Body of pancreas (tissue), 4 donors: ENCODE measurements at regions not wholly inside any gene's neighbourhood (a gene's known extent, or its start where the extent isn't known, plus 50 kb on each side); places are given as distances from the start of the nearest gene placed in this dataset.

ENCODE experiments used
- ATAC-seq: fragments of 150-250 bp; one replicate; pipeline ENCODE4 v1.9.1; 2016
- DNase-seq, 4 donors: peaks; one replicate each; pipeline ENCODE4 v3.0.0-alpha.2; 2019
- H3K27ac ChIP-seq, 4 donors: fragments of 200-600 bp; sonication (generic); 1 replicate in 3 of 4; 2 replicates in 1 of 4; pipeline versions ENCODE4 v1.5.1 to v1.6.1; 2016 to 2019; ENCODE audit warnings: mild to moderate bottlenecking in 1 of 4, mixed read lengths in 1 of 4, moderate library complexity in 1 of 4
- H3K27me3 ChIP-seq, 2 donors: fragments of 200-600 bp; sonication (generic); one replicate each; pipeline ENCODE4 v1.6.0; 2016; ENCODE audit warnings: mild to moderate bottlenecking in 1 of 2
- H3K36me3 ChIP-seq, 2 donors: fragments of 200-600 bp; sonication (generic); replicated peaks in 1 of 2; 2 replicates each; pipeline ENCODE4 v1.5.1; 2016; ENCODE audit warnings: low read depth in 2 of 2; ENCODE audit not compliant: insufficient read depth in 1 of 2
- H3K4me1 ChIP-seq: fragments of 200-600 bp; sonication (generic); one replicate; pipeline ENCODE4 v1.6.0; 2016
- H3K4me3 ChIP-seq, 2 donors: fragments of 200-600 bp; sonication (generic); 1 replicate in 1 of 2; 2 replicates in 1 of 2; pipeline ENCODE4 v1.5.1; 2016 to 2019
- H3K9me3 ChIP-seq, 3 donors: fragments of 200-600 bp; sonication (generic); 1 replicate in 2 of 3; 2 replicates in 1 of 3; pipeline ENCODE4 v1.5.1; 2016
- CTCF ChIP-seq, 7 experiments: fragments of 450-650 bp in 4 of 7; fragments of 200-600 bp in 3 of 7; sonication (generic) in 3 of 7; IDR thresholded peaks; one replicate each; pipeline ENCODE4 v1.5.1; 2016 to 2019; ENCODE audit warnings: antibody characterized with exemption in 7 of 7
- POLR2A ChIP-seq, 3 donors: fragments of 450-650 bp; IDR thresholded peaks; one replicate each; pipeline ENCODE4 v1.6.1; 2016; ENCODE audit warnings: antibody characterized with exemption in 3 of 3, mild to moderate bottlenecking in 2 of 3
- WGBS, 2 donors: methylation state at CpG; one replicate each; pipeline ENCODE4 v1.1.5; 2017; 5-methylcytosine and 5-hydroxymethylcytosine counted together
- intact Hi-C: fragments of 100-400 bp; cut with DNase I; formaldehyde crosslinking; loops from one replicate; pipeline ENCODE4 v1.15.1; 2023

- H3K4me3 ChIP-seq: no peak overlapping the region
- ATAC-seq (no peak), DNase-seq (no peak)
- intact Hi-C loops: no loop called here
- H3K27ac ChIP-seq: no peak overlapping the region
- H3K36me3 ChIP-seq: no peaks in the 10 kb centered on the region
- H3K4me1 ChIP-seq: no peaks in the 10 kb centered on the region
- TF ChIP-seq POLR2A (IDR thresholded peaks at IDR 0.05) (no peak), CTCF (IDR thresholded peaks at IDR 0.05) (no peak)
- H3K27me3 ChIP-seq: no peaks in the 10 kb centered on the region
- H3K9me3 ChIP-seq: no peaks in the 10 kb centered on the region
Observed at GRCh38 chr14:28344381-28344780, 422.2 kb upstream of the FOXG1 start.

GRCh38 chr14:28348797-28349196 lies 417.8 kb upstream of the FOXG1 start:
- 68 to 85% methylated on average over 5 of the region's 5 CpGs for WGBS, 2 donors
- intact Hi-C loops: no loop called here
- Histone ChIP-seq H3K4me3 (no peak overlapping the region), H3K9me3 (no peaks in the 10 kb centered on the region), H3K36me3 (no peaks in the 10 kb centered on the region), H3K27ac (no peak overlapping the region), H3K4me1 (no peaks in the 10 kb centered on the region), H3K27me3 (no peaks in the 10 kb centered on the region)
- DNase-seq: no peak
- TF ChIP-seq POLR2A (IDR thresholded peaks at IDR 0.05): no peak
- ATAC-seq: no peak

GRCh38 chr14:28356819-28357218 lies 409.8 kb upstream of the FOXG1 start:
- no peak for DNase-seq
- Histone ChIP-seq H3K4me1 (no peaks in the 10 kb centered on the region), H3K36me3 (no peaks in the 10 kb centered on the region), H3K27me3 (no peaks in the 10 kb centered on the region), H3K4me3 (no peak overlapping the region), H3K9me3 (no peaks in the 10 kb centered on the region), H3K27ac (no peak overlapping the region)
- no peak for ATAC-seq
- WGBS, 2 donors: 26 to 30% methylated on average over 1 of the region's 1 CpG
- no peak for TF ChIP-seq POLR2A (IDR thresholded peaks at IDR 0.05)
- TF ChIP-seq CTCF (IDR thresholded peaks at IDR 0.05): no peak
- intact Hi-C loops: no loop called here

- no peaks in the 10 kb centered on the region for H3K9me3 ChIP-seq
- H3K4me3 ChIP-seq: no peak overlapping the region
- DNase-seq: no peak
- no peaks in the 10 kb centered on the region for H3K4me1 ChIP-seq
- intact Hi-C loops: no loop called here
- no peak for TF ChIP-seq POLR2A (IDR thresholded peaks at IDR 0.05)
- no peak for TF ChIP-seq CTCF (IDR thresholded peaks at IDR 0.05)
- H3K27ac ChIP-seq: no peak overlapping the region
- WGBS, 2 donors: 53 to 54% methylated on average over 1 of the region's 1 CpG
- no peaks in the 10 kb centered on the region for H3K27me3 ChIP-seq
- ATAC-seq: no peak
- H3K36me3 ChIP-seq: no peaks in the 10 kb centered on the region
Observed at GRCh38 chr14:28361486-28361885, 405.1 kb upstream of the FOXG1 start.

GRCh38 chr14:28365510-28365909 lies 401.1 kb upstream of the FOXG1 start:
- no peak for DNase-seq
- Histone ChIP-seq H3K36me3 (no peaks in the 10 kb centered on the region), H3K4me1 (no peaks in the 10 kb centered on the region), H3K27me3 (no peaks in the 10 kb centered on the region), H3K9me3 (no peaks in the 10 kb centered on the region), H3K4me3 (no peak overlapping the region), H3K27ac (no peak overlapping the region)
- no peak for TF ChIP-seq POLR2A (IDR thresholded peaks at IDR 0.05)
- TF ChIP-seq CTCF (IDR thresholded peaks at IDR 0.05): no peak
- no peak for ATAC-seq
- WGBS, 2 donors: 67 to 70% methylated on average over 5 of the region's 5 CpGs
- intact Hi-C loops: no loop called here
